HepG2 (cell line): ENCODE measurements at regions not wholly inside any gene's neighbourhood (a gene's known extent, or its start where the extent isn't known, plus 50 kb on each side); places are given as distances from the start of the nearest gene placed in this dataset.

Experiments
- ATAC-seq: fragments of 200-7000 bp; cut with Tn5 transposase; 3 replicates; pipeline ENCODE4 v1.9.1; 2020; ENCODE audit warnings: mild to moderate bottlenecking, moderate library complexity
- BruUV-seq: library from RNA; stranded (reverse); fragments of 400-500 nt; replicated peaks from 2 replicates; lab custom pipeline; 2021; lab: Mats Ljungman, UMichigan
- CTCF ChIA-PET: fragments of 300-600 bp; formaldehyde crosslinking; extraction: SDS; loops from one replicate; lab custom pipeline; 2021; ENCODE audit warnings: low total read pairs, inconsistent platforms, low intra/inter-chr PET ratio; lab: Yijun Ruan, JAX
- POLR2A ChIA-PET: fragments of 350-600 bp; sonication (Branson Sonifier 250); formaldehyde crosslinking; loops from one replicate; lab custom pipeline; 2020; ENCODE audit warnings: antibody characterized with exemption, inconsistent platforms; lab: Yijun Ruan, JAX
- DNase-seq: peaks from one replicate; pipeline ENCODE4 v3.0.0-alpha.2; 2015; ENCODE audit warnings: low spot score
- FAIRE-seq: peaks from 3 replicates; lab custom pipeline; 2011; peaks lifted over from hg19 to GRCh38; lab: Jason Lieb, UNC
- H2AFZ ChIP-seq: one replicate; pipeline ENCODE4 v1.6.1; 2011; ENCODE audit warnings: low read length, inconsistent platforms
- H3K27ac ChIP-seq: fragments of 300-600 bp; 3 replicates; pipeline ENCODE4 v1.8.0; 2011; ENCODE audit warnings: mixed run types, mild to moderate bottlenecking, mixed read lengths, low read length, inconsistent platforms; ENCODE audit not compliant: insufficient read depth; ENCODE audit errors: extremely low read length
- H3K27me3 ChIP-seq, 2 experiments: fragments of 200-600 bp in 1 of 2; 2 replicates in 1 of 2; 3 replicates in 1 of 2; pipeline versions ENCODE4 v1.6.0 to v1.8.0; 2011; ENCODE audit warnings: low read length in 2 of 2, mild to moderate bottlenecking in 2 of 2, moderate library complexity in 2 of 2, inconsistent platforms in 1 of 2; ENCODE audit not compliant: insufficient read depth in 2 of 2, control insufficient read depth in 1 of 2
- H3K36me3 ChIP-seq, 2 experiments: fragments of 200-600 bp in 1 of 2; replicated peaks in 1 of 2; 2 replicates in 1 of 2; 3 replicates in 1 of 2; pipeline versions ENCODE4 v1.5.1 to v1.8.0; 2011; ENCODE audit warnings: low read length in 2 of 2, inconsistent platforms in 1 of 2; ENCODE audit not compliant: insufficient read depth in 2 of 2, control insufficient read depth in 1 of 2
- H3K4me1 ChIP-seq: 2 replicates; pipeline ENCODE4 v1.5.1; 2012; ENCODE audit warnings: low read length, inconsistent platforms; ENCODE audit not compliant: insufficient read depth
- H3K4me2 ChIP-seq: 2 replicates; pipeline ENCODE4 v1.6.0; 2011; ENCODE audit warnings: low read depth, low read length, inconsistent platforms
- H3K4me3 ChIP-seq, 3 experiments: fragments of 200-600 bp in 1 of 3; sonication (generic), shearing (Covaris generic) in 1 of 3; replicated peaks in 1 of 3; 2 replicates each; pipeline ENCODE4 v1.5.1; 2011 to 2016; ENCODE audit warnings: low read length in 3 of 3, inconsistent platforms in 2 of 3, low read depth in 2 of 3, mild to moderate bottlenecking in 2 of 3, control low read depth in 1 of 3, mixed read lengths in 1 of 3; ENCODE audit not compliant: insufficient read depth in 1 of 3
- H3K79me2 ChIP-seq: one replicate; pipeline ENCODE4 v1.6.1; 2011; ENCODE audit warnings: low read length, inconsistent platforms; ENCODE audit not compliant: insufficient read depth
- H3K9ac ChIP-seq: 2 replicates; pipeline ENCODE4 v1.6.0; 2011; ENCODE audit warnings: mild to moderate bottlenecking, low read depth, low read length, inconsistent platforms; ENCODE audit not compliant: insufficient read depth
- H3K9me3 ChIP-seq: 2 replicates; pipeline ENCODE4 v1.5.1; 2012; ENCODE audit warnings: mild to moderate bottlenecking, low read length
- H4K20me1 ChIP-seq: 2 replicates; pipeline ENCODE4 v1.6.0; 2011; ENCODE audit warnings: inconsistent platforms, mild to moderate bottlenecking, low read length, moderate library complexity; ENCODE audit not compliant: insufficient read depth
- AGO2 ChIP-seq: fragments of 200-400 bp; formaldehyde crosslinking; optimal IDR thresholded peaks from 2 replicates; pipeline ENCODE3; 2017; ENCODE audit warnings: mild to moderate bottlenecking, low read depth, low read length, moderate library complexity
- DR1 ChIP-seq: sonication (generic); formaldehyde crosslinking; IDR thresholded peaks from 2 replicates; pipeline ENCODE4 v1.8.0; 2021; ENCODE audit warnings: mild to moderate bottlenecking, missing genetic modification reagents, inconsistent platforms
- FOSL1 ChIP-seq: sonication (generic); formaldehyde crosslinking; IDR thresholded peaks from 2 replicates; pipeline ENCODE4 v1.9.0; 2021; ENCODE audit warnings: missing genetic modification reagents, borderline replicate concordance
- FOXC1 ChIP-seq: sonication (generic); formaldehyde crosslinking; IDR thresholded peaks from 2 replicates; pipeline ENCODE4 v1.8.0; 2022; ENCODE audit warnings: mild to moderate bottlenecking, missing genetic modification reagents, borderline replicate concordance
- HOXD1 ChIP-seq: sonication (generic); formaldehyde crosslinking; IDR thresholded peaks from 2 replicates; pipeline ENCODE4 v1.5.0; 2020; ENCODE audit warnings: missing genetic modification reagents
- KLF12 ChIP-seq: sonication (generic); formaldehyde crosslinking; IDR thresholded peaks from 2 replicates; pipeline ENCODE4 v1.4.0; 2020; ENCODE audit warnings: missing genetic modification reagents, borderline replicate concordance
- ZFY ChIP-seq: sonication (generic); formaldehyde crosslinking; IDR thresholded peaks from 2 replicates; pipeline ENCODE4 v1.4.0; 2020; ENCODE audit warnings: missing genetic modification reagents
- ZNF30 ChIP-seq: sonication (generic); formaldehyde crosslinking; IDR thresholded peaks from 2 replicates; pipeline ENCODE4 v1.5.0; 2020; ENCODE audit warnings: mild to moderate bottlenecking, missing genetic modification reagents
- ZNF564 ChIP-seq: sonication (generic); formaldehyde crosslinking; IDR thresholded peaks from 2 replicates; pipeline ENCODE4 v1.8.1; 2023; ENCODE audit warnings: mild to moderate bottlenecking, missing genetic modification reagents
- ZNF747 ChIP-seq: sonication (generic); formaldehyde crosslinking; IDR thresholded peaks from 2 replicates; pipeline ENCODE4 v1.8.1; 2023; ENCODE audit warnings: missing genetic modification reagents, mild to moderate bottlenecking, borderline replicate concordance
- WGBS: methylation state at CpG from one replicate; pipeline ENCODE4 v1.1.6; 2017; ENCODE audit warnings: low lambda C conversion rate; 5-methylcytosine and 5-hydroxymethylcytosine counted together
- in situ Hi-C: cut with HindIII; loops from 2 replicates; pipeline ENCODE4 v1.10.0; 2017; ENCODE audit warnings: low pct_unique_long_range_greater_than_20kb; ENCODE audit not compliant: extremely low pct_ligation_motif_present
- intact Hi-C: fragments of 100-400 bp; cut with micrococcal nuclease; formaldehyde crosslinking; loops from one replicate; pipeline ENCODE4 v1.10.0; 2022; ENCODE audit not compliant: unreplicated experiment
- TF ChIP-seq, protein P1 (sequence below), 2 experiments: sonication (generic) in 1 of 2; formaldehyde crosslinking in 1 of 2; IDR thresholded peaks; 2 replicates each; pipeline versions ENCODE4 v1.4.0 to v1.6.1; 2018 to 2020; ENCODE audit warnings: missing genetic modification reagents in 2 of 2, borderline replicate concordance in 1 of 2, low read depth in 1 of 2, mild to moderate bottlenecking in 1 of 2, missing biosample characterization in 1 of 2
- TF ChIP-seq, protein P2 (sequence below): IDR thresholded peaks from 2 replicates; pipeline ENCODE4 v1.6.1; 2016; ENCODE audit warnings: mild to moderate bottlenecking

GRCh38 chr2:239521518-239521815 is 120.6 kb upstream of the HDAC4 start (continued):
- TF ChIP-seq FOXC1 (CRISPR knock-in tag): no peak
- no peak for TF ChIP-seq HOXD1 (CRISPR knock-in tag)
- no peak for TF ChIP-seq ZNF30 (CRISPR knock-in tag)
- no peak for TF ChIP-seq KLF12 (CRISPR knock-in tag)
- TF ChIP-seq AGO2: no peak
- TF ChIP-seq DR1: no peak
- TF ChIP-seq ZFY (CRISPR knock-in tag): no peak
- TF ChIP-seq, protein P1, sequence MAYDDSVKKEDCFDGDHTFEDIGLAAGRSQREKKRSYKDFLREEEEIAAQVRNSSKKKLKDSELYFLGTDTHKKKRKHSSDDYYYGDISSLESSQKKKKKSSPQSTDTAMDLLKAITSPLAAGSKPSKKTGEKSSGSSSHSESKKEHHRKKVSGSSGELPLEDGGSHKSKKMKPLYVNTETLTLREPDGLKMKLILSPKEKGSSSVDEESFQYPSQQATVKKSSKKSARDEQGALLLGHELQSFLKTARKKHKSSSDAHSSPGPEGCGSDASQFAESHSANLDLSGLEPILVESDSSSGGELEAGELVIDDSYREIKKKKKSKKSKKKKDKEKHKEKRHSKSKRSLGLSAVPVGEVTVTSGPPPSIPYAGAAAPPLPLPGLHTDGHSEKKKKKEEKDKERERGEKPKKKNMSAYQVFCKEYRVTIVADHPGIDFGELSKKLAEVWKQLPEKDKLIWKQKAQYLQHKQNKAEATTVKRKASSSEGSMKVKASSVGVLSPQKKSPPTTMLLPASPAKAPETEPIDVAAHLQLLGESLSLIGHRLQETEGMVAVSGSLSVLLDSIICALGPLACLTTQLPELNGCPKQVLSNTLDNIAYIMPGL (CRISPR knock-in tag; IDR thresholded peaks at IDR 0.05; ENCODE audit: borderline replicate concordance in 1 of 2, low read depth in 1 of 2): no peak

GRCh38 chr2:239520811-239521517 is 120.1 kb upstream of the HDAC4 start:
- intact Hi-C loops (no loop called here), in situ Hi-C loops (no loop called here)
- Histone ChIP-seq H3K36me3 (no peaks in the 10 kb centered on the region), H3K4me1 (peaks cover 7% of the 10 kb centered on the region; the same call in 1 of the 2 replicates), H3K27me3 (peaks cover 10 to 51% of the 10 kb centered on the region in 2 experiments; a peak in 4 of 5 replicates), H3K79me2 (no peaks in the 10 kb centered on the region), H3K4me2 (no peak overlapping the region), H3K9ac (no peak overlapping the region), H3K27ac (no peak overlapping the region), H4K20me1 (peaks cover 3% of the 10 kb centered on the region; the same call in 1 of the 2 replicates), H3K9me3 (no peaks in the 10 kb centered on the region), H3K4me3 (no peak overlapping the region), H2AFZ (no peak overlapping the region)
- 74% methylated on average over 28 of the region's 29 CpGs for WGBS
- CTCF ChIA-PET: no interaction called here
- no TSS peak for BruUV-seq
- no peak for FAIRE-seq
- ATAC-seq: no peak
- no peak for DNase-seq
- POLR2A ChIA-PET: no interaction called here
- TF ChIP-seq ZNF747 (CRISPR knock-in tag) (no peak), FOSL1 (CRISPR knock-in tag) (no peak), ZNF564 (no peak)
- TF ChIP-seq, protein P2, sequence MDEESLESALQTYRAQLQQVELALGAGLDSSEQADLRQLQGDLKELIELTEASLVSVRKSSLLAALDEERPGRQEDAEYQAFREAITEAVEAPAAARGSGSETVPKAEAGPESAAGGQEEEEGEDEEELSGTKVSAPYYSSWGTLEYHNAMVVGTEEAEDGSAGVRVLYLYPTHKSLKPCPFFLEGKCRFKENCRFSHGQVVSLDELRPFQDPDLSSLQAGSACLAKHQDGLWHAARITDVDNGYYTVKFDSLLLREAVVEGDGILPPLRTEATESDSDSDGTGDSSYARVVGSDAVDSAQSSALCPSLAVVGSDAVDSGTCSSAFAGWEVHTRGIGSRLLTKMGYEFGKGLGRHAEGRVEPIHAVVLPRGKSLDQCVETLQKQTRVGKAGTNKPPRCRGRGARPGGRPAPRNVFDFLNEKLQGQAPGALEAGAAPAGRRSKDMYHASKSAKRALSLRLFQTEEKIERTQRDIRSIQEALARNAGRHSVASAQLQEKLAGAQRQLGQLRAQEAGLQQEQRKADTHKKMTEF (CRISPR knock-in tag): no peak
